Natural killer cell (primary cell): ENCODE measurements at regions not wholly inside any gene's neighbourhood (a gene's known extent, or its start where the extent isn't known, plus 50 kb on each side); places are given as distances from the start of the nearest gene placed in this dataset.
"Not testable (repeated sequence)": the region's sequence is repeated elsewhere in the genome, so short reads cannot be mapped to it uniquely, and the experiment has no call there.

Experiments used
- ATAC-seq, 3 donors: fragments of 150-1000 bp in 2 of 3; fragments of 200-7000 bp in 1 of 3; cut with Tn5 transposase; 1 replicate in 1 of 3; 2 replicates in 2 of 3; pipeline ENCODE4 v1.10.0; 2021; ENCODE audit warnings: mild to moderate bottlenecking in 2 of 3, moderate library complexity in 2 of 3
- DNase-seq, 2 donors: peaks; one replicate each; pipeline versions ENCODE4 v3.0.0 to v3.0.0-alpha.2; 2013 to 2021; ENCODE audit warnings: mixed read lengths in 1 of 2
- H3K27ac ChIP-seq: one replicate; pipeline ENCODE4 v1.5.1; 2013; ENCODE audit warnings: mild to moderate bottlenecking, low read length
- H3K27me3 ChIP-seq: one replicate; pipeline ENCODE4 v1.6.1; 2013; ENCODE audit warnings: low read length; ENCODE audit not compliant: control insufficient read depth, insufficient read depth
- H3K36me3 ChIP-seq: one replicate; pipeline ENCODE4 v1.6.1; 2013; ENCODE audit warnings: low read length; ENCODE audit not compliant: control insufficient read depth, insufficient read depth
- H3K4me1 ChIP-seq: one replicate; pipeline ENCODE4 v1.6.1; 2013; ENCODE audit warnings: low read length; ENCODE audit not compliant: control insufficient read depth, insufficient read depth
- H3K4me3 ChIP-seq: one replicate; pipeline ENCODE4 v1.5.1; 2013; ENCODE audit warnings: low read length
- H3K9me3 ChIP-seq: one replicate; pipeline ENCODE4 v1.6.1; 2013; ENCODE audit warnings: low read length; ENCODE audit not compliant: control insufficient read depth, insufficient read depth
- H3K27ac Mint-ChIP-seq, 2 donors: one replicate each; pipeline ENCODE4 v1.8.0; 2022; ENCODE audit warnings: mild to moderate bottlenecking in 2 of 2, mixed read lengths in 2 of 2, moderate library complexity in 1 of 2
- H3K27me3 Mint-ChIP-seq, 2 donors: one replicate each; pipeline ENCODE4 v1.8.0; 2022; ENCODE audit warnings: low read depth in 2 of 2, mixed read lengths in 2 of 2
- H3K36me3 Mint-ChIP-seq: one replicate; pipeline ENCODE4 v1.8.0; 2022; ENCODE audit warnings: mixed read lengths
- H3K4me1 Mint-ChIP-seq, 2 donors: one replicate each; pipeline ENCODE4 v1.8.0; 2022; ENCODE audit warnings: mixed read lengths in 2 of 2
- H3K4me3 Mint-ChIP-seq: one replicate; pipeline ENCODE4 v1.8.0; 2022; ENCODE audit warnings: mild to moderate bottlenecking, moderate library complexity, mixed read lengths
- H3K9me3 Mint-ChIP-seq, 2 donors: one replicate each; pipeline ENCODE4 v1.8.0; 2022; ENCODE audit warnings: mixed read lengths in 2 of 2
- CTCF ChIP-seq: fragments of 200-600 bp; IDR thresholded peaks from one replicate; pipeline ENCODE4 v1.8.0; 2022; ENCODE audit warnings: antibody characterized with exemption
- WGBS: methylation state at CpG from one replicate; pipeline ENCODE4 v1.1.7; 2013; ENCODE audit warnings: missing lambda C conversion rate; ENCODE audit not compliant: insufficient coverage; 5-methylcytosine and 5-hydroxymethylcytosine counted together
- intact Hi-C: fragments of 100-400 bp; cut with micrococcal nuclease; formaldehyde crosslinking; loops from one replicate; pipeline ENCODE4 v1.14.2; 2022

- Mint-ChIP-seq H3K36me3 (no peaks in the 10 kb centered on the region), H3K27me3 (no peaks in the 10 kb centered on the region), H3K4me3 (no peak overlapping the region), H3K4me1 (no peaks in the 10 kb centered on the region), H3K27ac (no peak overlapping the region), H3K9me3 (peaks cover 10 to 14% of the 10 kb centered on the region in 2 donors)
- Histone ChIP-seq H3K36me3 (no peaks in the 10 kb centered on the region), H3K4me1 (no peaks in the 10 kb centered on the region), H3K9me3 (peaks cover 2% of the 10 kb centered on the region), H3K27ac (no peak overlapping the region), H3K4me3 (no peak overlapping the region), H3K27me3 (no peaks in the 10 kb centered on the region)
- no peak for ATAC-seq
- 73% methylated on average over 4 of the region's 4 CpGs for WGBS
- DNase-seq: no peak
- intact Hi-C loops: no loop called here
- no peak for TF ChIP-seq CTCF
These were observed 151.2 kb downstream of the SPATA18 start for GRCh38 chr4:52202251-52202779.

GRCh38 chr4:52202931-52203330, 151.8 kb downstream of the SPATA18 start:
- no peaks in the 10 kb centered on the region for H3K36me3 Mint-ChIP-seq
- H3K9me3 Mint-ChIP-seq: peaks cover 10 to 14% of the 10 kb centered on the region in 2 donors
- Histone ChIP-seq H3K36me3 (no peaks in the 10 kb centered on the region), H3K27ac (no peak overlapping the region), H3K4me1 (no peaks in the 10 kb centered on the region), H3K9me3 (peaks cover 6% of the 10 kb centered on the region), H3K27me3 (no peaks in the 10 kb centered on the region), H3K4me3 (no peak overlapping the region)
- H3K4me1 Mint-ChIP-seq: no peaks in the 10 kb centered on the region
- no peak overlapping the region for H3K4me3 Mint-ChIP-seq
- H3K27ac Mint-ChIP-seq: no peak overlapping the region
- no peak for TF ChIP-seq CTCF
- no peaks in the 10 kb centered on the region for H3K27me3 Mint-ChIP-seq
- DNase-seq (no peak), ATAC-seq (no peak)
- WGBS: 100% methylated on average over 1 of the region's 1 CpG
- intact Hi-C loops: no loop called here

GRCh38 chr4:52203351-52203750, 152.2 kb downstream of the SPATA18 start:
- no peaks in the 10 kb centered on the region for H3K4me1 ChIP-seq
- Mint-ChIP-seq H3K4me1 (no peaks in the 10 kb centered on the region), H3K27me3 (no peaks in the 10 kb centered on the region), H3K4me3 (no peak overlapping the region), H3K27ac (no peak overlapping the region), H3K36me3 (no peaks in the 10 kb centered on the region), H3K9me3 (peaks cover 11 to 17% of the 10 kb centered on the region in 2 donors)
- no peak for TF ChIP-seq CTCF
- WGBS: 100% methylated on average over 1 of the region's 1 CpG
- H3K27ac ChIP-seq: no peak overlapping the region
- H3K9me3 ChIP-seq: peaks cover 10% of the 10 kb centered on the region
- no peaks in the 10 kb centered on the region for H3K27me3 ChIP-seq
- no peak overlapping the region for H3K4me3 ChIP-seq
- ATAC-seq: no peak
- no peaks in the 10 kb centered on the region for H3K36me3 ChIP-seq
- no peak for DNase-seq
- intact Hi-C loops: no loop called here

GRCh38 chr4:52204921-52205320, 153.8 kb downstream of the SPATA18 start:
- WGBS: 97% methylated on average over 3 of the region's 3 CpGs
- no peaks in the 10 kb centered on the region for H3K36me3 Mint-ChIP-seq
- ATAC-seq: no peak
- TF ChIP-seq CTCF: no peak
- H3K27ac Mint-ChIP-seq: no peak overlapping the region
- no peaks in the 10 kb centered on the region for H3K4me1 ChIP-seq
- H3K36me3 ChIP-seq: no peaks in the 10 kb centered on the region
- peaks cover 15 to 16% of the 10 kb centered on the region in 2 donors for H3K9me3 Mint-ChIP-seq
- peaks cover 10% of the 10 kb centered on the region for H3K9me3 ChIP-seq
- no peak overlapping the region for H3K27ac ChIP-seq
- no peaks in the 10 kb centered on the region for H3K27me3 Mint-ChIP-seq
- no peak overlapping the region for H3K4me3 Mint-ChIP-seq
- intact Hi-C loops: loop anchor here (5.0 kb wide), 1 partner anchor 52 kb away; no protein-coding TSS in a partner anchor
- no peaks in the 10 kb centered on the region for H3K27me3 ChIP-seq
- DNase-seq: no peak
- no peak overlapping the region for H3K4me3 ChIP-seq
- no peaks in the 10 kb centered on the region for H3K4me1 Mint-ChIP-seq

GRCh38 chr4:52207146-52207545, 156.0 kb downstream of the SPATA18 start:
- 90% methylated on average over 4 of the region's 4 CpGs for WGBS
- ATAC-seq: not testable (repeated sequence)

More at GRCh38 chr4:52207146-52207545, 156.0 kb downstream of the SPATA18 start:
- H3K36me3 Mint-ChIP-seq, H3K27ac ChIP-seq, H3K4me1 ChIP-seq, H3K4me1 Mint-ChIP-seq, DNase-seq, H3K27me3 ChIP-seq, H3K4me3 ChIP-seq, H3K27me3 Mint-ChIP-seq, H3K4me3 Mint-ChIP-seq, H3K9me3 ChIP-seq, H3K36me3 ChIP-seq, H3K27ac Mint-ChIP-seq: not testable (repeated sequence)
- H3K9me3 Mint-ChIP-seq: peaks cover 14 to 16% of the 10 kb centered on the region in 2 donors
- intact Hi-C loops: loop anchor here (5.0 kb wide), 1 partner anchor 50 kb away; no protein-coding TSS in a partner anchor
